ENCODE measurements at regions not wholly inside any gene's neighbourhood (a gene's known extent, or its start where the extent isn't known, plus 50 kb on each side); places are given as distances from the start of the nearest gene placed in this dataset.
"Not testable (repeated sequence)": the region's sequence is repeated elsewhere in the genome, so short reads cannot be mapped to it uniquely, and the experiment has no call there.

GRCh38 chr7:87007038-87007437 is 52.4 kb downstream of the ELAPOR2 start:
- no peak for FAIRE-seq

GRCh38 chr7:87004956-87005355 is 54.5 kb downstream of the ELAPOR2 start:
- no peak for FAIRE-seq

- no peak for FAIRE-seq
These were observed 55.3 kb downstream of the ELAPOR2 start for GRCh38 chr7:87003872-87004798.

- FAIRE-seq = no peak
These were observed 58.2 kb downstream of the ELAPOR2 start for GRCh38 chr7:87001214-87001613.

GRCh38 chr7:87000344-87000743 is 59.1 kb downstream of the ELAPOR2 start:
- no peak for FAIRE-seq

GRCh38 chr7:86999750-87000149 is 59.7 kb downstream of the ELAPOR2 start:
- no peak for FAIRE-seq

- FAIRE-seq = no peak
These were observed 63.6 kb downstream of the ELAPOR2 start for GRCh38 chr7:86995814-86996213.

GRCh38 chr7:86995052-86995725 is 64.3 kb downstream of the ELAPOR2 start:
- no peak for FAIRE-seq

GRCh38 chr7:86991771-86992191 is 67.7 kb downstream of the ELAPOR2 start:
- FAIRE-seq = no peak

- FAIRE-seq = no peak
These were observed 68.2 kb downstream of the ELAPOR2 start for GRCh38 chr7:86991093-86991769.

- no peak for FAIRE-seq
These were observed 70.0 kb downstream of the ELAPOR2 start for GRCh38 chr7:86989407-86989806.

GRCh38 chr7:86987834-86988233 is 71.6 kb downstream of the ELAPOR2 start:
- not testable (repeated sequence) for FAIRE-seq

- FAIRE-seq = not testable (repeated sequence)
These were observed 72.1 kb downstream of the ELAPOR2 start for GRCh38 chr7:86987358-86987757.

- not testable (repeated sequence) for FAIRE-seq
These were observed 74.1 kb downstream of the ELAPOR2 start for GRCh38 chr7:86985342-86985741.

- not testable (repeated sequence) for FAIRE-seq
These were observed 75.8 kb downstream of the ELAPOR2 start for GRCh38 chr7:86983654-86984053.

- not testable (repeated sequence) for FAIRE-seq
These were observed 77.5 kb downstream of the ELAPOR2 start for GRCh38 chr7:86981937-86982336.

- no peak for FAIRE-seq
These were observed 78.3 kb downstream of the ELAPOR2 start for GRCh38 chr7:86981127-86981526.

- FAIRE-seq = no peak
These were observed 79.2 kb downstream of the ELAPOR2 start for GRCh38 chr7:86980223-86980622.

- FAIRE-seq = no peak
These were observed 80.5 kb downstream of the ELAPOR2 start for GRCh38 chr7:86978808-86979506.

- FAIRE-seq = no peak
These were observed 82.5 kb downstream of the ELAPOR2 start for GRCh38 chr7:86976958-86977357.

GRCh38 chr7:86975914-86976313 is 83.5 kb downstream of the ELAPOR2 start:
- FAIRE-seq = no peak

- FAIRE-seq = no peak
These were observed 84.0 kb downstream of the ELAPOR2 start for GRCh38 chr7:86975449-86975848.

GRCh38 chr7:86972072-86972471 is 87.4 kb downstream of the ELAPOR2 start:
- no peak for FAIRE-seq

Data from G401.6 (cell line).